Prostate gland (tissue), 2 donors: ENCODE measurements at regions not wholly inside any gene's neighbourhood (a gene's known extent, or its start where the extent isn't known, plus 50 kb on each side); places are given as distances from the start of the nearest gene placed in this dataset.

Experiments used
- DNase-seq: peaks from one replicate; pipeline ENCODE4 v3.0.0-alpha.2; 2019; ENCODE audit warnings: low spot score
- H3K27ac ChIP-seq, 2 donors: fragments of 200-600 bp; sonication (generic); 2 replicates each; pipeline ENCODE4 v1.5.1; 2017 to 2019
- H3K27me3 ChIP-seq: fragments of 200-600 bp; sonication (generic); replicated peaks from 2 replicates; pipeline ENCODE4 v1.5.1; 2019; ENCODE audit not compliant: insufficient read depth
- H3K36me3 ChIP-seq, 2 donors: fragments of 200-600 bp; sonication (generic); 1 replicate in 1 of 2; 2 replicates in 1 of 2; pipeline versions ENCODE4 v1.5.1 to v1.8.1; 2017 to 2019
- H3K4me1 ChIP-seq: fragments of 200-600 bp; sonication (generic); replicated peaks from 2 replicates; pipeline ENCODE4 v1.5.1; 2019
- H3K4me3 ChIP-seq, 2 donors: fragments of 200-600 bp; sonication (generic); 2 replicates each; pipeline ENCODE4 v1.5.1; 2017 to 2019
- H3K9me3 ChIP-seq: fragments of 200-600 bp; sonication (generic); 2 replicates; pipeline ENCODE4 v1.5.1; 2017
- CTCF ChIP-seq, 4 experiments: fragments of 200-600 bp in 2 of 4; fragments of 450-650 bp in 2 of 4; sonication (generic) in 2 of 4; IDR thresholded peaks; 1 replicate in 3 of 4; 2 replicates in 1 of 4; pipeline ENCODE4 v1.5.1; 2016 to 2019; ENCODE audit warnings: antibody characterized with exemption in 4 of 4, mild to moderate bottlenecking in 2 of 4, moderate library complexity in 2 of 4
- POLR2A ChIP-seq: fragments of 450-650 bp; IDR thresholded peaks from one replicate; pipeline ENCODE4 v1.6.1; 2016; ENCODE audit warnings: antibody characterized with exemption, mild to moderate bottlenecking
- POLR2AphosphoS5 ChIP-seq: sonication (generic); formaldehyde crosslinking; IDR thresholded peaks from one replicate; pipeline ENCODE4 v1.6.1; 2017; ENCODE audit warnings: antibody characterized with exemption
- WGBS: methylation state at CpG from one replicate; pipeline ENCODE4 v1.1.5; 2018; 5-methylcytosine and 5-hydroxymethylcytosine counted together
- intact Hi-C: fragments of 100-400 bp; cut with DNase I; formaldehyde crosslinking; loops from one replicate; pipeline ENCODE4 v1.14.2; 2022

GRCh38 chr4:185885075-185885474, 73.1 kb upstream of the SORBS2 start:
- H3K4me3 ChIP-seq, result no peak overlapping the region
- no peak overlapping the region for H3K27ac ChIP-seq
- no peaks in the 10 kb centered on the region for H3K36me3 ChIP-seq
- no peaks in the 10 kb centered on the region for H3K4me1 ChIP-seq
- DNase-seq, result no peak
- TF ChIP-seq POLR2A (no peak), POLR2AphosphoS5 (no peak), CTCF (IDR thresholded peaks at IDR 0.05) (no peak)
- no peaks in the 10 kb centered on the region for H3K9me3 ChIP-seq
- 91% methylated on average over 6 of the region's 6 CpGs for WGBS
- intact Hi-C loops, result no loop called here
- no peaks in the 10 kb centered on the region for H3K27me3 ChIP-seq

- no peaks in the 10 kb centered on the region for H3K4me1 ChIP-seq
These were observed 73.6 kb upstream of the SORBS2 start for GRCh38 chr4:185885604-185886003.

GRCh38 chr4:185886832-185887524, 75.0 kb upstream of the SORBS2 start:
- intact Hi-C loops, result no loop called here
- TF ChIP-seq POLR2A (no peak), CTCF (IDR thresholded peaks at IDR 0.05) (no peak), POLR2AphosphoS5 (no peak)

More at GRCh38 chr4:185885604-185886003, 73.6 kb upstream of the SORBS2 start:
- H3K36me3 ChIP-seq, result no peaks in the 10 kb centered on the region
- no peak for TF ChIP-seq POLR2A
- TF ChIP-seq CTCF (IDR thresholded peaks at IDR 0.05), result no peak
- TF ChIP-seq POLR2AphosphoS5, result no peak
- H3K27me3 ChIP-seq, result no peaks in the 10 kb centered on the region
- intact Hi-C loops, result no loop called here
- no peaks in the 10 kb centered on the region for H3K9me3 ChIP-seq
- no peak overlapping the region for H3K4me3 ChIP-seq
- 69% methylated on average over 6 of the region's 6 CpGs for WGBS
- no peak for DNase-seq
- no peak overlapping the region for H3K27ac ChIP-seq

GRCh38 chr4:185888676-185889075, 76.7 kb upstream of the SORBS2 start:
- Histone ChIP-seq H3K27ac (no peak overlapping the region), H3K4me3 (no peak overlapping the region), H3K4me1 (no peaks in the 10 kb centered on the region), H3K9me3 (no peaks in the 10 kb centered on the region), H3K36me3 (no peaks in the 10 kb centered on the region), H3K27me3 (no peaks in the 10 kb centered on the region)
- WGBS, result 92% methylated on average over 7 of the region's 7 CpGs
- intact Hi-C loops, result no loop called here
- no peak for DNase-seq
- TF ChIP-seq POLR2A, result no peak
- no peak for TF ChIP-seq POLR2AphosphoS5

More at GRCh38 chr4:185886832-185887524, 75.0 kb upstream of the SORBS2 start:
- Histone ChIP-seq H3K4me3 (no peak overlapping the region), H3K27me3 (no peaks in the 10 kb centered on the region), H3K9me3 (no peaks in the 10 kb centered on the region), H3K4me1 (no peaks in the 10 kb centered on the region), H3K36me3 (no peaks in the 10 kb centered on the region), H3K27ac (no peak overlapping the region)
- DNase-seq, result no peak
- WGBS, result 87% methylated on average over 15 of the region's 15 CpGs

GRCh38 chr4:185889585-185889984, 77.6 kb upstream of the SORBS2 start:
- no peak overlapping the region for H3K27ac ChIP-seq
- WGBS, result 96% methylated on average over 4 of the region's 4 CpGs
- no peaks in the 10 kb centered on the region for H3K36me3 ChIP-seq
- no peak for TF ChIP-seq POLR2A
- no peak for TF ChIP-seq CTCF (IDR thresholded peaks at IDR 0.05)
- TF ChIP-seq POLR2AphosphoS5, result no peak
- no peak overlapping the region for H3K4me3 ChIP-seq
- no peaks in the 10 kb centered on the region for H3K9me3 ChIP-seq
- no peaks in the 10 kb centered on the region for H3K4me1 ChIP-seq
- DNase-seq, result no peak
- H3K27me3 ChIP-seq, result no peaks in the 10 kb centered on the region
- intact Hi-C loops, result no loop called here
